H1 (cell line): ENCODE measurements at regions not wholly inside any gene's neighbourhood (a gene's known extent, or its start where the extent isn't known, plus 50 kb on each side); places are given as distances from the start of the nearest gene placed in this dataset.

Experiments used
- CTCF ChIA-PET: fragments of 300-600 bp; sonication (Branson Sonifier 250); formaldehyde crosslinking; loops from one replicate; lab custom pipeline; 2021; ENCODE audit not compliant: partially characterized antibody; lab: Charles Lee
- POLR2A ChIA-PET: fragments of 300-600 bp; sonication (Branson Sonifier 250); formaldehyde crosslinking; loops from one replicate; lab custom pipeline; 2021; ENCODE audit warnings: inconsistent platforms; ENCODE audit not compliant: partially characterized antibody; lab: Charles Lee
- DNase-seq, 2 experiments: peaks; one replicate each; pipeline versions ENCODE4 v3.0.0 to v3.0.0-alpha.2; 2010 to 2022; ENCODE audit warnings: low spot score in 2 of 2, low read depth in 1 of 2, mixed read lengths in 1 of 2
- FAIRE-seq: peaks from 2 replicates; lab custom pipeline; 2011; peaks lifted over from hg19 to GRCh38; lab: Jason Lieb, UNC
- H2AFZ ChIP-seq: 2 replicates; pipeline ENCODE4 v1.8.1; 2012; ENCODE audit warnings: low read length, inconsistent platforms
- H2AK5ac ChIP-seq: 2 replicates; pipeline ENCODE4 v1.6.1; 2013; ENCODE audit warnings: low read depth, low read length
- H2BK120ac ChIP-seq: replicated peaks from 2 replicates; pipeline ENCODE3; 2013; ENCODE audit warnings: low read depth, low read length, inconsistent platforms
- H2BK12ac ChIP-seq: 2 replicates; pipeline ENCODE4 v1.6.1; 2013; ENCODE audit warnings: low read depth, low read length
- H2BK15ac ChIP-seq: 2 replicates; pipeline ENCODE4 v1.6.1; 2013; ENCODE audit warnings: low read length
- H2BK20ac ChIP-seq: 2 replicates; pipeline ENCODE4 v1.6.1; 2013; ENCODE audit warnings: low read length
- H2BK5ac ChIP-seq: 2 replicates; pipeline ENCODE4 v1.6.1; 2013; ENCODE audit warnings: low read depth, low read length
- H3K14ac ChIP-seq: 2 replicates; pipeline ENCODE4 v1.6.1; 2013; ENCODE audit warnings: inconsistent platforms; ENCODE audit not compliant: insufficient read length
- H3K18ac ChIP-seq: 2 replicates; pipeline ENCODE4 v1.6.1; 2013; ENCODE audit warnings: low read length; ENCODE audit errors: extremely low read depth
- H3K23ac ChIP-seq: 2 replicates; pipeline ENCODE4 v1.6.1; 2013; ENCODE audit warnings: inconsistent platforms; ENCODE audit not compliant: insufficient read length
- H3K23me2 ChIP-seq: 2 replicates; pipeline ENCODE4 v1.6.1; 2013; ENCODE audit warnings: low read depth, low read length
- H3K27ac ChIP-seq: 2 replicates; pipeline ENCODE4 v1.6.1; 2011; ENCODE audit warnings: low read depth, low read length, inconsistent platforms
- H3K27me3 ChIP-seq, 4 experiments: replicated peaks in 1 of 4; 1 replicate in 1 of 4; 2 replicates in 3 of 4; pipeline versions ENCODE4 v1.6.1 to v1.8.1; 2011 to 2013; ENCODE audit warnings: low read length in 3 of 4, mild to moderate bottlenecking in 3 of 4, inconsistent platforms in 2 of 4, mixed read lengths in 2 of 4, moderate library complexity in 1 of 4; ENCODE audit not compliant: control insufficient read depth in 3 of 4, insufficient read depth in 3 of 4; ENCODE audit errors: extremely low read depth in 1 of 4
- H3K36me3 ChIP-seq, 4 experiments: 2 replicates each; pipeline versions ENCODE4 v1.6.1 to v1.8.1; 2011 to 2013; ENCODE audit warnings: mild to moderate bottlenecking in 4 of 4, low read length in 3 of 4, moderate library complexity in 2 of 4, control low read depth in 1 of 4, inconsistent platforms in 1 of 4; ENCODE audit not compliant: insufficient read depth in 4 of 4, control insufficient read depth in 2 of 4
- H3K4ac ChIP-seq: replicated peaks from 2 replicates; pipeline ENCODE3; 2013; ENCODE audit warnings: low read length, low read depth, mixed read lengths, inconsistent platforms; ENCODE audit not compliant: insufficient read length
- H3K4me1 ChIP-seq, 4 experiments: replicated peaks in 1 of 4; 1 replicate in 1 of 4; 2 replicates in 3 of 4; pipeline versions ENCODE4 v1.6.1 to v1.8.1; 2011 to 2013; ENCODE audit warnings: low read length in 3 of 4, inconsistent platforms in 2 of 4, mixed read lengths in 1 of 4; ENCODE audit not compliant: insufficient read depth in 4 of 4, control insufficient read depth in 3 of 4
- H3K4me2 ChIP-seq, 2 experiments: 2 replicates each; pipeline versions ENCODE4 v1.6.1 to v1.8.1; 2011 to 2013; ENCODE audit warnings: low read depth in 2 of 2, low read length in 2 of 2, control low read depth in 1 of 2, inconsistent platforms in 1 of 2, mild to moderate bottlenecking in 1 of 2; ENCODE audit not compliant: insufficient read depth in 1 of 2
- H3K4me3 ChIP-seq, 4 experiments: fragments of 200-600, 300-600 bp in 1 of 4; sonication (generic), shearing (Covaris generic), sonication (Bioruptor Twin) in 1 of 4; 2 replicates each; pipeline versions ENCODE4 v1.5.1 to v1.8.1; 2011 to 2016; ENCODE audit warnings: low read length in 4 of 4, low read depth in 3 of 4, control low read depth in 2 of 4, inconsistent platforms in 2 of 4, mild to moderate bottlenecking in 2 of 4, mixed read lengths in 1 of 4, moderate library complexity in 1 of 4; ENCODE audit not compliant: insufficient read depth in 2 of 4; ENCODE audit errors: extremely low read depth in 1 of 4
- H3K56ac ChIP-seq: replicated peaks from 2 replicates; pipeline ENCODE3; 2013; ENCODE audit warnings: low read depth, mild to moderate bottlenecking, mixed read lengths, low read length, inconsistent platforms; ENCODE audit not compliant: insufficient read length
- H3K79me1 ChIP-seq: 2 replicates; pipeline ENCODE4 v1.6.1; 2013; ENCODE audit warnings: low read depth, low read length, control low read depth
- H3K79me2 ChIP-seq, 2 experiments: 2 replicates each; pipeline versions ENCODE4 v1.6.1 to v1.8.1; 2012 to 2013; ENCODE audit warnings: low read length in 2 of 2, mild to moderate bottlenecking in 2 of 2, inconsistent platforms in 1 of 2; ENCODE audit not compliant: insufficient read depth in 2 of 2, control insufficient read depth in 1 of 2
- H3K9ac ChIP-seq, 4 experiments: replicated peaks in 1 of 4; 1 replicate in 1 of 4; 2 replicates in 3 of 4; pipeline versions ENCODE4 v1.6.1 to v1.8.1; 2011 to 2013; ENCODE audit warnings: low read depth in 3 of 4, low read length in 3 of 4, control low read depth in 2 of 4, mild to moderate bottlenecking in 2 of 4, moderate library complexity in 2 of 4, inconsistent platforms in 1 of 4; ENCODE audit errors: extremely low read depth in 1 of 4
- H3K9me3 ChIP-seq, 2 experiments: 2 replicates each; pipeline versions ENCODE4 v1.6.1 to v1.8.1; 2012 to 2013; ENCODE audit warnings: mild to moderate bottlenecking in 2 of 2, moderate library complexity in 2 of 2, control low read depth in 1 of 2, inconsistent platforms in 1 of 2, low read depth in 1 of 2, low read length in 1 of 2, mixed read lengths in 1 of 2; ENCODE audit not compliant: insufficient read depth in 2 of 2
- H4K20me1 ChIP-seq, 2 experiments: replicated peaks in 1 of 2; 2 replicates each; pipeline versions ENCODE3 to v1.8.1; 2011 to 2013; ENCODE audit warnings: inconsistent platforms in 2 of 2, low read length in 2 of 2, mild to moderate bottlenecking in 1 of 2; ENCODE audit not compliant: insufficient read depth in 2 of 2, control insufficient read depth in 1 of 2
- H4K5ac ChIP-seq: 2 replicates; pipeline ENCODE4 v1.6.1; 2013; ENCODE audit warnings: low read length, low read depth, mixed read lengths, inconsistent platforms; ENCODE audit not compliant: insufficient read length
- H4K8ac ChIP-seq: 2 replicates; pipeline ENCODE4 v1.8.0; 2013; ENCODE audit warnings: mild to moderate bottlenecking, moderate library complexity, low read length, inconsistent platforms; ENCODE audit not compliant: insufficient read depth; ENCODE audit errors: extremely low read depth
- H4K91ac ChIP-seq: replicated peaks from 2 replicates; pipeline ENCODE3; 2013; ENCODE audit warnings: low read length, mixed read lengths, inconsistent platforms; ENCODE audit not compliant: insufficient read length
- HDAC2 ChIP-seq, 2 experiments: fragments of 300-600 bp in 1 of 2; sonication (generic) in 1 of 2; IDR thresholded peaks; 2 replicates each; pipeline ENCODE4 v1.6.1; 2011 to 2012; ENCODE audit warnings: low read depth in 2 of 2, low read length in 2 of 2, mild to moderate bottlenecking in 2 of 2, moderate library complexity in 2 of 2, borderline replicate concordance in 1 of 2, inconsistent platforms in 1 of 2
- RFX5 ChIP-seq: IDR thresholded peaks from 2 replicates; pipeline ENCODE4 v1.6.1; 2011; ENCODE audit warnings: low read depth, low read length, improper control_type of control experiment, borderline replicate concordance
- SIRT6 ChIP-seq: IDR thresholded peaks from one replicate; pipeline ENCODE4 v1.7.1; 2012; ENCODE audit warnings: low read length, inconsistent platforms
- WGBS, 2 experiments: shearing (Covaris generic) in 1 of 2; methylation state at CpG; one replicate each; pipeline versions ENCODE4 v1.1.6 to v1.1.7; 2013 to 2015; ENCODE audit warnings: low lambda C conversion rate in 2 of 2, mixed read lengths in 2 of 2, inconsistent platforms in 1 of 2, low coverage in 1 of 2, missing lambda C conversion rate in 1 of 2; ENCODE audit not compliant: insufficient replicate concordance in 2 of 2, insufficient coverage in 1 of 2, insufficient read length in 1 of 2; ENCODE audit errors: extremely low coverage in 1 of 2, missing lambda C conversion rate in 1 of 2; 5-methylcytosine and 5-hydroxymethylcytosine counted together

DNA sequence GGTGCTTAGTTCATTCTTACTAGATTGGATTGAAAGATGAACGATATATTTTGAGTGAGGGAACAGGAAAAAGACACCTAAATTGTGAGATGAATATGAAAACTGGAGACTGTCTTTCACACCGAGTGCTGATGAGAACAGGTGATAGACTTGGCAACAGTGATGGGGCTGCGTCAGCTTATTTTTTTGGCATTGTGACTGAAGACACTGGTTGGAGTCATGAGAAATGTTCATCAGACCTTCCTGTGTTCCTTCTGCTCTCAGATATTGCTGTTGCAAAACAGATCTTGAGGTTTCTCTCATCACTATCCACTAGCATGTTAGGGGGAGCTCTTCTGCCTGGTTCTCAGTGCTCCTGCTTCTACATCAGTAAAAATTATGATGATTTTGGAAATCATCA, 124.2 kb upstream of the KCNIP4 start:
- H3K4ac ChIP-seq, result no peak overlapping the region
- no peak overlapping the region for H2BK5ac ChIP-seq
- H2BK12ac ChIP-seq, result no peak overlapping the region
- no peak overlapping the region for H3K56ac ChIP-seq
- no peaks in the 10 kb centered on the region for H3K27me3 ChIP-seq
- H3K79me1 ChIP-seq, result no peaks in the 10 kb centered on the region
- no peak overlapping the region for H2BK120ac ChIP-seq
- TF ChIP-seq RFX5, result no peak
- no peak for TF ChIP-seq SIRT6
- TF ChIP-seq HDAC2 (IDR thresholded peaks at IDR 0.05; ENCODE audit: borderline replicate concordance in 1 of 2, low read depth in 2 of 2, low read length in 2 of 2), result no peak
- no peak overlapping the region for H3K9ac ChIP-seq
- H3K79me2 ChIP-seq, result no peaks in the 10 kb centered on the region
- no peak overlapping the region for H3K4me3 ChIP-seq
- H3K4me1 ChIP-seq, result no peaks in the 10 kb centered on the region
- H3K27ac ChIP-seq, result no peak overlapping the region
- 92% methylated on average over 3 of the region's 3 CpGs; no CpG with 5 or more reads in 1 of the 2 experiments for WGBS, 2 experiments
- H3K23me2 ChIP-seq, result no peaks in the 10 kb centered on the region
- FAIRE-seq (no peak), DNase-seq (no peak)
- no peaks in the 10 kb centered on the region for H4K20me1 ChIP-seq
- POLR2A ChIA-PET, result no interaction called here
- H3K18ac ChIP-seq, result no peak overlapping the region
- no peak overlapping the region for H4K91ac ChIP-seq
- H3K36me3 ChIP-seq, result no peaks in the 10 kb centered on the region
- no peak overlapping the region for H2AFZ ChIP-seq
- no peak overlapping the region for H3K14ac ChIP-seq
- no peak overlapping the region for H2AK5ac ChIP-seq
- no peak overlapping the region for H4K8ac ChIP-seq
- H4K5ac ChIP-seq, result no peak overlapping the region
- no peak overlapping the region for H3K4me2 ChIP-seq
- no peak overlapping the region for H3K23ac ChIP-seq
- H2BK20ac ChIP-seq, result no peak overlapping the region
- H3K9me3 ChIP-seq, result peaks cover 5 to 6% of the 10 kb centered on the region in 2 experiments; a peak in 3 of 4 replicates
- no peak overlapping the region for H2BK15ac ChIP-seq
- CTCF ChIA-PET, result interaction anchor here (1.2 kb wide), 2 partner anchors 19 to 317 kb away, joined by 3 to 5 read pairs; no protein-coding TSS in a partner anchor
